ENCODE measurements at regions not wholly inside any gene's neighbourhood (a gene's known extent, or its start where the extent isn't known, plus 50 kb on each side); places are given as distances from the start of the nearest gene placed in this dataset.

GRCh38 chr13:91220872-91221271, 126.6 kb upstream of the MIR17HG start:
- DNase-seq (ENCODE audit: low spot score), result no peak
- no peak overlapping the region for H3K27ac ChIP-seq
- intact Hi-C loops (cut with DNase I), result no loop called here
- no peaks in the 10 kb centered on the region for H3K4me1 ChIP-seq (replicated peaks)
- no peaks in the 10 kb centered on the region for H3K36me3 ChIP-seq
- H3K27me3 ChIP-seq (replicated peaks; ENCODE audit: insufficient read depth), result no peaks in the 10 kb centered on the region
- no peak for TF ChIP-seq POLR2A (IDR thresholded peaks at IDR 0.05)
- TF ChIP-seq POLR2AphosphoS5 (IDR thresholded peaks at IDR 0.05), result no peak
- TF ChIP-seq, protein P1, sequence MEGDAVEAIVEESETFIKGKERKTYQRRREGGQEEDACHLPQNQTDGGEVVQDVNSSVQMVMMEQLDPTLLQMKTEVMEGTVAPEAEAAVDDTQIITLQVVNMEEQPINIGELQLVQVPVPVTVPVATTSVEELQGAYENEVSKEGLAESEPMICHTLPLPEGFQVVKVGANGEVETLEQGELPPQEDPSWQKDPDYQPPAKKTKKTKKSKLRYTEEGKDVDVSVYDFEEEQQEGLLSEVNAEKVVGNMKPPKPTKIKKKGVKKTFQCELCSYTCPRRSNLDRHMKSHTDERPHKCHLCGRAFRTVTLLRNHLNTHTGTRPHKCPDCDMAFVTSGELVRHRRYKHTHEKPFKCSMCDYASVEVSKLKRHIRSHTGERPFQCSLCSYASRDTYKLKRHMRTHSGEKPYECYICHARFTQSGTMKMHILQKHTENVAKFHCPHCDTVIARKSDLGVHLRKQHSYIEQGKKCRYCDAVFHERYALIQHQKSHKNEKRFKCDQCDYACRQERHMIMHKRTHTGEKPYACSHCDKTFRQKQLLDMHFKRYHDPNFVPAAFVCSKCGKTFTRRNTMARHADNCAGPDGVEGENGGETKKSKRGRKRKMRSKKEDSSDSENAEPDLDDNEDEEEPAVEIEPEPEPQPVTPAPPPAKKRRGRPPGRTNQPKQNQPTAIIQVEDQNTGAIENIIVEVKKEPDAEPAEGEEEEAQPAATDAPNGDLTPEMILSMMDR (IDR thresholded peaks at IDR 0.05), result no peak
- 35% methylated on average over 1 of the region's 1 CpG for WGBS
- no peak overlapping the region for H3K4me3 ChIP-seq
- H3K9me3 ChIP-seq, result no peaks in the 10 kb centered on the region

- Histone ChIP-seq H3K9me3 (no peaks in the 10 kb centered on the region), H3K4me3 (no peak overlapping the region), H3K27me3 (replicated peaks; ENCODE audit: insufficient read depth) (no peaks in the 10 kb centered on the region), H3K36me3 (no peaks in the 10 kb centered on the region), H3K27ac (no peak overlapping the region), H3K4me1 (replicated peaks) (no peaks in the 10 kb centered on the region)
- intact Hi-C loops (cut with DNase I), result no loop called here
- DNase-seq (ENCODE audit: low spot score), result no peak
- WGBS, result 54% methylated on average over 1 of the region's 1 CpG
- TF ChIP-seq, protein P1 (IDR thresholded peaks at IDR 0.05), result no peak
- TF ChIP-seq POLR2A (IDR thresholded peaks at IDR 0.05) (no peak), POLR2AphosphoS5 (IDR thresholded peaks at IDR 0.05) (no peak)
Observed at GRCh38 chr13:91228108-91228507, 119.4 kb upstream of the MIR17HG start.

- Histone ChIP-seq H3K27ac (no peak overlapping the region), H3K4me3 (no peak overlapping the region), H3K27me3 (replicated peaks; ENCODE audit: insufficient read depth) (no peaks in the 10 kb centered on the region), H3K4me1 (replicated peaks) (no peaks in the 10 kb centered on the region), H3K36me3 (no peaks in the 10 kb centered on the region), H3K9me3 (no peaks in the 10 kb centered on the region)
- intact Hi-C loops (cut with DNase I), result no loop called here
- no peak for DNase-seq (ENCODE audit: low spot score)
- WGBS, result 79% methylated on average over 1 of the region's 1 CpG
- TF ChIP-seq, protein P1 (IDR thresholded peaks at IDR 0.05), result no peak
- TF ChIP-seq POLR2AphosphoS5 (IDR thresholded peaks at IDR 0.05), result no peak
- no peak for TF ChIP-seq POLR2A (IDR thresholded peaks at IDR 0.05)
Observed at GRCh38 chr13:91228940-91229339, 118.5 kb upstream of the MIR17HG start.

GRCh38 chr13:91232716-91233115, 114.8 kb upstream of the MIR17HG start:
- H3K4me1 ChIP-seq (replicated peaks), result no peaks in the 10 kb centered on the region
- no peaks in the 10 kb centered on the region for H3K36me3 ChIP-seq
- TF ChIP-seq POLR2AphosphoS5 (IDR thresholded peaks at IDR 0.05) (no peak), POLR2A (IDR thresholded peaks at IDR 0.05) (no peak)
- TF ChIP-seq, protein P1 (IDR thresholded peaks at IDR 0.05), result no peak
- no peak overlapping the region for H3K4me3 ChIP-seq
- no peaks in the 10 kb centered on the region for H3K9me3 ChIP-seq
- intact Hi-C loops (cut with DNase I), result no loop called here
- no peaks in the 10 kb centered on the region for H3K27me3 ChIP-seq (replicated peaks; ENCODE audit: insufficient read depth)
- H3K27ac ChIP-seq, result no peak overlapping the region
- no peak for DNase-seq (ENCODE audit: low spot score)

- DNase-seq (ENCODE audit: low spot score), result no peak
- TF ChIP-seq POLR2AphosphoS5 (IDR thresholded peaks at IDR 0.05) (no peak), POLR2A (IDR thresholded peaks at IDR 0.05) (no peak)
- TF ChIP-seq, protein P1 (IDR thresholded peaks at IDR 0.05), result no peak
- intact Hi-C loops (cut with DNase I), result no loop called here
Observed at GRCh38 chr13:91233291-91233690, 114.2 kb upstream of the MIR17HG start.

More at GRCh38 chr13:91233291-91233690, 114.2 kb upstream of the MIR17HG start:
- no peaks in the 10 kb centered on the region for H3K27me3 ChIP-seq (replicated peaks; ENCODE audit: insufficient read depth)
- no peaks in the 10 kb centered on the region for H3K36me3 ChIP-seq
- no peak overlapping the region for H3K4me3 ChIP-seq
- H3K4me1 ChIP-seq (replicated peaks), result no peaks in the 10 kb centered on the region
- no peak overlapping the region for H3K27ac ChIP-seq
- no peaks in the 10 kb centered on the region for H3K9me3 ChIP-seq
- 75% methylated on average over 3 of the region's 3 CpGs for WGBS

Measured in prostate gland (tissue), 2 donors.